ENCODE measurements at regions not wholly inside any gene's neighbourhood (a gene's known extent, or its start where the extent isn't known, plus 50 kb on each side); places are given as distances from the start of the nearest gene placed in this dataset.

DNA sequence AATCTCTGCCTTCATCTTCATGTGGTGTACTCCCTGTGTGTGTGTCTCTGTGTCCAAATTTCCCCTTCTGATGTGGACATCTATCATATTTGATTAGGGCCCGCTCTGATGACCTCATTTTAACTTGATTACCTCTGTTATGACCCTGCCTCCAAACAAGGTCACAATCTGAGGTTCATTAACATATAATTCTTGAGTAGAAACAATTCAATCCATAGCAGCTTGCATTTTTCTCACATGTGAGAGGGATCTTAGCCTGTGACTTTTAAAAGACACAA, 130.9 kb upstream of the RAB4A start:
- Histone ChIP-seq H2AFZ (ENCODE audit: low read depth, low read length) (no peak overlapping the region), H3K27ac (ENCODE audit: low read length) (no peak overlapping the region), H3K9me2 (ENCODE audit: insufficient read depth, low read length) (no peaks in the 10 kb centered on the region), H3K36me3 (ENCODE audit: insufficient read depth, low read length) (no peaks in the 10 kb centered on the region), H3K9me3 (ENCODE audit: low read length) (no peaks in the 10 kb centered on the region), H3F3A (ENCODE audit: insufficient read depth, low read length, poor library complexity, severe bottlenecking) (no peaks in the 10 kb centered on the region), H3K4me3 (ENCODE audit: low read length) (no peak overlapping the region), H3K27me3 (ENCODE audit: insufficient read depth, low read depth, low read length) (no peaks in the 10 kb centered on the region), H3K9ac (ENCODE audit: low read length) (no peak overlapping the region), H3K4me2 (ENCODE audit: low read length) (no peak overlapping the region), H4K20me1 (ENCODE audit: insufficient read depth) (no peaks in the 10 kb centered on the region), H3K79me2 (replicated peaks; ENCODE audit: insufficient read depth, low read length) (no peaks in the 10 kb centered on the region)
- TF ChIP-seq MXI1 (conservative IDR thresholded peaks at IDR 0.05; ENCODE audit: poor library complexity, severe bottlenecking) (no peak), SMC3 (conservative IDR thresholded peaks at IDR 0.05; ENCODE audit: poor library complexity) (no peak), RAD21 (conservative IDR thresholded peaks at IDR 0.05) (no peak), POLR2AphosphoS5 (IDR thresholded peaks at IDR 0.05) (no peak), EP300 (conservative IDR thresholded peaks at IDR 0.05; ENCODE audit: poor library complexity, severe bottlenecking) (no peak)
- TF ChIP-seq, protein P1, sequence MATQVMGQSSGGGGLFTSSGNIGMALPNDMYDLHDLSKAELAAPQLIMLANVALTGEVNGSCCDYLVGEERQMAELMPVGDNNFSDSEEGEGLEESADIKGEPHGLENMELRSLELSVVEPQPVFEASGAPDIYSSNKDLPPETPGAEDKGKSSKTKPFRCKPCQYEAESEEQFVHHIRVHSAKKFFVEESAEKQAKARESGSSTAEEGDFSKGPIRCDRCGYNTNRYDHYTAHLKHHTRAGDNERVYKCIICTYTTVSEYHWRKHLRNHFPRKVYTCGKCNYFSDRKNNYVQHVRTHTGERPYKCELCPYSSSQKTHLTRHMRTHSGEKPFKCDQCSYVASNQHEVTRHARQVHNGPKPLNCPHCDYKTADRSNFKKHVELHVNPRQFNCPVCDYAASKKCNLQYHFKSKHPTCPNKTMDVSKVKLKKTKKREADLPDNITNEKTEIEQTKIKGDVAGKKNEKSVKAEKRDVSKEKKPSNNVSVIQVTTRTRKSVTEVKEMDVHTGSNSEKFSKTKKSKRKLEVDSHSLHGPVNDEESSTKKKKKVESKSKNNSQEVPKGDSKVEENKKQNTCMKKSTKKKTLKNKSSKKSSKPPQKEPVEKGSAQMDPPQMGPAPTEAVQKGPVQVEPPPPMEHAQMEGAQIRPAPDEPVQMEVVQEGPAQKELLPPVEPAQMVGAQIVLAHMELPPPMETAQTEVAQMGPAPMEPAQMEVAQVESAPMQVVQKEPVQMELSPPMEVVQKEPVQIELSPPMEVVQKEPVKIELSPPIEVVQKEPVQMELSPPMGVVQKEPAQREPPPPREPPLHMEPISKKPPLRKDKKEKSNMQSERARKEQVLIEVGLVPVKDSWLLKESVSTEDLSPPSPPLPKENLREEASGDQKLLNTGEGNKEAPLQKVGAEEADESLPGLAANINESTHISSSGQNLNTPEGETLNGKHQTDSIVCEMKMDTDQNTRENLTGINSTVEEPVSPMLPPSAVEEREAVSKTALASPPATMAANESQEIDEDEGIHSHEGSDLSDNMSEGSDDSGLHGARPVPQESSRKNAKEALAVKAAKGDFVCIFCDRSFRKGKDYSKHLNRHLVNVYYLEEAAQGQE (IDR thresholded peaks at IDR 0.05; ENCODE audit: borderline replicate concordance) = no peak

DNA sequence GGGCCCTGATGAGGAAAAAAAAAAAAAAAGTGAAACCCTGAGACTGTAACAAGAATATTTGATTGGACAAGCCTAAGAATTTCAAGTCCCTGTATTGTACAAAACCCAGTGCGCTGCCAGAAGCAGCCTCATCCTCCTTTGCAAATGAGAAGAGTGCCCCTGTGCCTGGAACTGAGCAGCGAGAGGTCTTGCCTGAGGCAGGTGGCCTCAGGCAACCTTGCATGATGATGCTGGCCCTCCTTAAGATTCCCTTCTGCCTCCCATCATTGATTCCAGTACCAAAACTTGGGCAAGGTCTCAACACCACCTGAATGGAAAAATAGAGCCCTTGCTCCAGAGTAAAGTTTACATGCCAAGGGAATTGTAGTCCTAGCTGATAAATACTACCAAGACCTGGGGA, 129.6 kb upstream of the RAB4A start:
- H3K27ac ChIP-seq (ENCODE audit: low read length) = no peak overlapping the region
- H3K9me3 ChIP-seq (ENCODE audit: low read length) = no peaks in the 10 kb centered on the region
- no peak overlapping the region for H3K9ac ChIP-seq (ENCODE audit: low read length)
- H3K27me3 ChIP-seq (ENCODE audit: insufficient read depth, low read depth, low read length) = no peaks in the 10 kb centered on the region
- no peaks in the 10 kb centered on the region for H3K9me2 ChIP-seq (ENCODE audit: insufficient read depth, low read length)
- H2AFZ ChIP-seq (ENCODE audit: low read depth, low read length) = no peak overlapping the region
- TF ChIP-seq TAF1 (IDR thresholded peaks at IDR 0.05; ENCODE audit: low read depth) (no peak), MXI1 (conservative IDR thresholded peaks at IDR 0.05; ENCODE audit: poor library complexity, severe bottlenecking) (no peak), EZH2 (IDR thresholded peaks at IDR 0.05; ENCODE audit: borderline replicate concordance, insufficient read depth, low read length, poor library complexity, severe bottlenecking) (no peak), RAD21 (conservative IDR thresholded peaks at IDR 0.05) (no peak), EP300 (conservative IDR thresholded peaks at IDR 0.05; ENCODE audit: poor library complexity, severe bottlenecking) (no peak), POLR2AphosphoS5 (IDR thresholded peaks at IDR 0.05) (no peak), SMC3 (conservative IDR thresholded peaks at IDR 0.05; ENCODE audit: poor library complexity) (no peak)
- TF ChIP-seq, protein P2, sequence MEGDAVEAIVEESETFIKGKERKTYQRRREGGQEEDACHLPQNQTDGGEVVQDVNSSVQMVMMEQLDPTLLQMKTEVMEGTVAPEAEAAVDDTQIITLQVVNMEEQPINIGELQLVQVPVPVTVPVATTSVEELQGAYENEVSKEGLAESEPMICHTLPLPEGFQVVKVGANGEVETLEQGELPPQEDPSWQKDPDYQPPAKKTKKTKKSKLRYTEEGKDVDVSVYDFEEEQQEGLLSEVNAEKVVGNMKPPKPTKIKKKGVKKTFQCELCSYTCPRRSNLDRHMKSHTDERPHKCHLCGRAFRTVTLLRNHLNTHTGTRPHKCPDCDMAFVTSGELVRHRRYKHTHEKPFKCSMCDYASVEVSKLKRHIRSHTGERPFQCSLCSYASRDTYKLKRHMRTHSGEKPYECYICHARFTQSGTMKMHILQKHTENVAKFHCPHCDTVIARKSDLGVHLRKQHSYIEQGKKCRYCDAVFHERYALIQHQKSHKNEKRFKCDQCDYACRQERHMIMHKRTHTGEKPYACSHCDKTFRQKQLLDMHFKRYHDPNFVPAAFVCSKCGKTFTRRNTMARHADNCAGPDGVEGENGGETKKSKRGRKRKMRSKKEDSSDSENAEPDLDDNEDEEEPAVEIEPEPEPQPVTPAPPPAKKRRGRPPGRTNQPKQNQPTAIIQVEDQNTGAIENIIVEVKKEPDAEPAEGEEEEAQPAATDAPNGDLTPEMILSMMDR (IDR thresholded peaks at IDR 0.05; ENCODE audit: poor library complexity, severe bottlenecking) = no peak
- TF ChIP-seq, protein P1 (IDR thresholded peaks at IDR 0.05; ENCODE audit: borderline replicate concordance) = no peak
- no peak overlapping the region for H3K4me3 ChIP-seq (ENCODE audit: low read length)
- no peaks in the 10 kb centered on the region for H3K36me3 ChIP-seq (ENCODE audit: insufficient read depth, low read length)
- no peaks in the 10 kb centered on the region for H3F3A ChIP-seq (ENCODE audit: insufficient read depth, low read length, poor library complexity, severe bottlenecking)
- H3K4me2 ChIP-seq (ENCODE audit: low read length) = no peak overlapping the region
- H3K79me2 ChIP-seq (replicated peaks; ENCODE audit: insufficient read depth, low read length) = no peaks in the 10 kb centered on the region
- H4K20me1 ChIP-seq (ENCODE audit: insufficient read depth) = no peaks in the 10 kb centered on the region
